M059J (cell line): ENCODE measurements at regions not wholly inside any gene's neighbourhood (a gene's known extent, or its start where the extent isn't known, plus 50 kb on each side); places are given as distances from the start of the nearest gene placed in this dataset.

Experiments
- DNase-seq: peaks from one replicate; pipeline ENCODE4 v3.0.0-alpha.2; 2012; ENCODE audit warnings: low read depth

- DNase-seq, result no peak
Observed at GRCh38 chr5:87051502-87052113, 216.1 kb upstream of the RASA1 start.

GRCh38 chr5:87053146-87053545 is 214.5 kb upstream of the RASA1 start:
- no peak for DNase-seq

- no peak for DNase-seq
Observed at GRCh38 chr5:87054821-87055220, 212.9 kb upstream of the RASA1 start.

- no peak for DNase-seq
Observed at GRCh38 chr5:87061046-87061445, 206.6 kb upstream of the RASA1 start.

GRCh38 chr5:87069311-87069710 is 198.4 kb upstream of the RASA1 start:
- no peak for DNase-seq

- peak; percentile 76 for DNase-seq
Observed at GRCh38 chr5:87069974-87070608, 197.6 kb upstream of the RASA1 start.

GRCh38 chr5:87074072-87074471 is 193.6 kb upstream of the RASA1 start:
- DNase-seq, result no peak

GRCh38 chr5:87074934-87075541 is 192.6 kb upstream of the RASA1 start:
- DNase-seq, result peak; percentile 9

GRCh38 chr5:87076411-87076810 is 191.3 kb upstream of the RASA1 start:
- no peak for DNase-seq

GRCh38 chr5:87076931-87077330 is 190.8 kb upstream of the RASA1 start:
- peak; percentile 65 for DNase-seq

- no peak for DNase-seq
Observed at GRCh38 chr5:87079219-87079618, 188.5 kb upstream of the RASA1 start.

- DNase-seq, result no peak
Observed at GRCh38 chr5:87081016-87081415, 186.7 kb upstream of the RASA1 start.

- no peak for DNase-seq
Observed at GRCh38 chr5:87081511-87082372, 185.9 kb upstream of the RASA1 start.

- DNase-seq, result no peak
Observed at GRCh38 chr5:87094347-87094746, 173.3 kb upstream of the RASA1 start.

GRCh38 chr5:87094833-87095232 is 172.8 kb upstream of the RASA1 start:
- no peak for DNase-seq

GRCh38 chr5:87095787-87096186 is 171.9 kb upstream of the RASA1 start:
- no peak for DNase-seq

GRCh38 chr5:87097664-87098063 is 170.0 kb upstream of the RASA1 start:
- no peak for DNase-seq

GRCh38 chr5:87099291-87099839 is 168.3 kb upstream of the RASA1 start:
- peak; percentile 60 for DNase-seq

- no peak for DNase-seq
Observed at GRCh38 chr5:87099968-87100367, 167.7 kb upstream of the RASA1 start.

GRCh38 chr5:87101321-87101720 is 166.4 kb upstream of the RASA1 start:
- DNase-seq, result no peak

GRCh38 chr5:87102841-87103240 is 164.8 kb upstream of the RASA1 start:
- no peak for DNase-seq

- DNase-seq, result no peak
Observed at GRCh38 chr5:87103616-87104287, 163.9 kb upstream of the RASA1 start.
